ENCODE measurements at regions not wholly inside any gene's neighbourhood (a gene's known extent, or its start where the extent isn't known, plus 50 kb on each side); places are given as distances from the start of the nearest gene placed in this dataset.

DNA sequence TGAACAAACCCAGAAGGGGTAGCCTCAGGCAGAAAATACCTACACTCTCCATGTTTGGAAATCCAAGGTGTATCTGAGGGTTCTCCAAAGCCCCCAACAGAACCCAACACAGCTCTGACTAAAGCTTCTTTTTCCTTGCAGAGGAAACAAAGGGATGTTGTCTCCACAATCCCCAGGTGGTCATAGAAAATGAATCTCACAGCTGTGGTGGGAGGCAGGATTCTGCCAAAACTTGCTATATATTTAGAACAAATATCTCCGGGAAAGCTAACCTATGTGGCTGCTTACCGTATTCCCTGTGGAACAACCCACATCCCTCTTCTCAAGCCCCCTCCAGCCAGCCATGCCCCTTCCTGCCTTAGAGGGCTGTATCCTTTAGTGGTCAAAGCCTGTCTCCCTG lies 406.1 kb downstream of the PRDM2 start:
- TF ChIP-seq, protein P1, sequence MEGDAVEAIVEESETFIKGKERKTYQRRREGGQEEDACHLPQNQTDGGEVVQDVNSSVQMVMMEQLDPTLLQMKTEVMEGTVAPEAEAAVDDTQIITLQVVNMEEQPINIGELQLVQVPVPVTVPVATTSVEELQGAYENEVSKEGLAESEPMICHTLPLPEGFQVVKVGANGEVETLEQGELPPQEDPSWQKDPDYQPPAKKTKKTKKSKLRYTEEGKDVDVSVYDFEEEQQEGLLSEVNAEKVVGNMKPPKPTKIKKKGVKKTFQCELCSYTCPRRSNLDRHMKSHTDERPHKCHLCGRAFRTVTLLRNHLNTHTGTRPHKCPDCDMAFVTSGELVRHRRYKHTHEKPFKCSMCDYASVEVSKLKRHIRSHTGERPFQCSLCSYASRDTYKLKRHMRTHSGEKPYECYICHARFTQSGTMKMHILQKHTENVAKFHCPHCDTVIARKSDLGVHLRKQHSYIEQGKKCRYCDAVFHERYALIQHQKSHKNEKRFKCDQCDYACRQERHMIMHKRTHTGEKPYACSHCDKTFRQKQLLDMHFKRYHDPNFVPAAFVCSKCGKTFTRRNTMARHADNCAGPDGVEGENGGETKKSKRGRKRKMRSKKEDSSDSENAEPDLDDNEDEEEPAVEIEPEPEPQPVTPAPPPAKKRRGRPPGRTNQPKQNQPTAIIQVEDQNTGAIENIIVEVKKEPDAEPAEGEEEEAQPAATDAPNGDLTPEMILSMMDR (IDR thresholded peaks at IDR 0.05), result no peak
- TF ChIP-seq POLR2AphosphoS5 (IDR thresholded peaks at IDR 0.05), result no peak
- no peak for TF ChIP-seq POLR2A (IDR thresholded peaks at IDR 0.05)
